ENCODE measurements at regions not wholly inside any gene's neighbourhood (a gene's known extent, or its start where the extent isn't known, plus 50 kb on each side); places are given as distances from the start of the nearest gene placed in this dataset.

- DNase-seq (ENCODE audit: low read depth in 2 of 2), result no peak
- H3K4me2 ChIP-seq (ENCODE audit: extremely low read depth, insufficient read depth, low read length), result no peak overlapping the region
- H3K4me3 ChIP-seq (replicated peaks in 1 of 4; ENCODE audit: control extremely low read depth in 1 of 4, insufficient read depth in 1 of 4, low read depth in 3 of 4, low read length in 4 of 4), result no peak overlapping the region
- no peaks in the 10 kb centered on the region for H3K36me3 ChIP-seq (ENCODE audit: control insufficient read depth, insufficient read depth, low read length)
- no peak overlapping the region for H3K27ac ChIP-seq (ENCODE audit: insufficient read depth, low read length)
- no peak for TF ChIP-seq EZH2 (IDR thresholded peaks at IDR 0.05; ENCODE audit: low read length, missing control alignments)
- TF ChIP-seq, protein P1, sequence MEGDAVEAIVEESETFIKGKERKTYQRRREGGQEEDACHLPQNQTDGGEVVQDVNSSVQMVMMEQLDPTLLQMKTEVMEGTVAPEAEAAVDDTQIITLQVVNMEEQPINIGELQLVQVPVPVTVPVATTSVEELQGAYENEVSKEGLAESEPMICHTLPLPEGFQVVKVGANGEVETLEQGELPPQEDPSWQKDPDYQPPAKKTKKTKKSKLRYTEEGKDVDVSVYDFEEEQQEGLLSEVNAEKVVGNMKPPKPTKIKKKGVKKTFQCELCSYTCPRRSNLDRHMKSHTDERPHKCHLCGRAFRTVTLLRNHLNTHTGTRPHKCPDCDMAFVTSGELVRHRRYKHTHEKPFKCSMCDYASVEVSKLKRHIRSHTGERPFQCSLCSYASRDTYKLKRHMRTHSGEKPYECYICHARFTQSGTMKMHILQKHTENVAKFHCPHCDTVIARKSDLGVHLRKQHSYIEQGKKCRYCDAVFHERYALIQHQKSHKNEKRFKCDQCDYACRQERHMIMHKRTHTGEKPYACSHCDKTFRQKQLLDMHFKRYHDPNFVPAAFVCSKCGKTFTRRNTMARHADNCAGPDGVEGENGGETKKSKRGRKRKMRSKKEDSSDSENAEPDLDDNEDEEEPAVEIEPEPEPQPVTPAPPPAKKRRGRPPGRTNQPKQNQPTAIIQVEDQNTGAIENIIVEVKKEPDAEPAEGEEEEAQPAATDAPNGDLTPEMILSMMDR (conservative IDR thresholded peaks at IDR 0.05 in 1 of 2, IDR thresholded peaks at IDR 0.05 in 1 of 2; ENCODE audit: low read depth in 1 of 2, low read length in 2 of 2), result no peak
- H3K9me3 ChIP-seq (ENCODE audit: control insufficient read depth, insufficient read depth, low read depth, low read length), result no peaks in the 10 kb centered on the region
- no peaks in the 10 kb centered on the region for H4K20me1 ChIP-seq (ENCODE audit: control insufficient read depth, extremely low read depth, insufficient read depth, low read length)
- no peak overlapping the region for H2AFZ ChIP-seq (ENCODE audit: low read length)
- no peak overlapping the region for H3K9ac ChIP-seq (ENCODE audit: insufficient read depth, low read length)
- no peaks in the 10 kb centered on the region for H3K79me2 ChIP-seq (ENCODE audit: control insufficient read depth, insufficient read depth, low read length)
- H3K27me3 ChIP-seq (ENCODE audit: control insufficient read depth, insufficient read depth, low read length), result no peaks in the 10 kb centered on the region
- no peaks in the 10 kb centered on the region for H3K4me1 ChIP-seq (ENCODE audit: control insufficient read depth, extremely low read depth, insufficient read depth, low read length)
Observed at GRCh38 chr11:114811971-114812370, 133.6 kb downstream of the NXPE2 start.

DNA sequence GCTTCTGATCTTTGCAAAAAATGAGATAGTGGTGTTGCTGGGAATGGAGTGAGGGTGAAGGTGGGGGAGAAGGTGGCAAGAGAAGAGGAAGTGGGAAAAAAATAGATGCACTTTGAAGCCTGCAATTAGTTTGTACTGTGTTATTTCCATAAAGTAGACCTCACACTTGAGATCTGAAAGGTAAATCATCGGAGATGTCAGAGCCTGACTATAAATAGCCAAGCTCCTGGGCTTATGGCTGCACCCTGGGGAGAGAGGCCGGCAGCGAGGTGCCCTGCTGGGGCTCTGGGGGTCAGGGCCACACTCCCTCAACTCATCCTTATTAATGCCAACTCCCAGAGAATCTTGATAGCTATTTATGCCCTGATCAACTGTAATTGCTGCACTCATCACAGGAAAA is 134.4 kb downstream of the NXPE2 start:
- Histone ChIP-seq H3K9me3 (ENCODE audit: control insufficient read depth, insufficient read depth, low read depth, low read length) (no peaks in the 10 kb centered on the region), H3K79me2 (ENCODE audit: control insufficient read depth, insufficient read depth, low read length) (no peaks in the 10 kb centered on the region), H3K4me1 (ENCODE audit: control insufficient read depth, extremely low read depth, insufficient read depth, low read length) (no peaks in the 10 kb centered on the region), H3K36me3 (ENCODE audit: control insufficient read depth, insufficient read depth, low read length) (no peaks in the 10 kb centered on the region), H3K27ac (ENCODE audit: insufficient read depth, low read length) (no peak overlapping the region), H3K9ac (ENCODE audit: insufficient read depth, low read length) (no peak overlapping the region), H4K20me1 (ENCODE audit: control insufficient read depth, extremely low read depth, insufficient read depth, low read length) (no peaks in the 10 kb centered on the region), H3K27me3 (ENCODE audit: control insufficient read depth, insufficient read depth, low read length) (no peaks in the 10 kb centered on the region), H2AFZ (ENCODE audit: low read length) (no peak overlapping the region), H3K4me3 (replicated peaks in 1 of 4; ENCODE audit: control extremely low read depth in 1 of 4, insufficient read depth in 1 of 4, low read depth in 3 of 4, low read length in 4 of 4) (no peak overlapping the region), H3K4me2 (ENCODE audit: extremely low read depth, insufficient read depth, low read length) (no peak overlapping the region)
- no peak for DNase-seq (ENCODE audit: low read depth in 2 of 2)
- TF ChIP-seq, protein P1 (conservative IDR thresholded peaks at IDR 0.05 in 1 of 2, IDR thresholded peaks at IDR 0.05 in 1 of 2; ENCODE audit: low read depth in 1 of 2, low read length in 2 of 2), result no peak
- no peak for TF ChIP-seq EZH2 (IDR thresholded peaks at IDR 0.05; ENCODE audit: low read length, missing control alignments)

DNA sequence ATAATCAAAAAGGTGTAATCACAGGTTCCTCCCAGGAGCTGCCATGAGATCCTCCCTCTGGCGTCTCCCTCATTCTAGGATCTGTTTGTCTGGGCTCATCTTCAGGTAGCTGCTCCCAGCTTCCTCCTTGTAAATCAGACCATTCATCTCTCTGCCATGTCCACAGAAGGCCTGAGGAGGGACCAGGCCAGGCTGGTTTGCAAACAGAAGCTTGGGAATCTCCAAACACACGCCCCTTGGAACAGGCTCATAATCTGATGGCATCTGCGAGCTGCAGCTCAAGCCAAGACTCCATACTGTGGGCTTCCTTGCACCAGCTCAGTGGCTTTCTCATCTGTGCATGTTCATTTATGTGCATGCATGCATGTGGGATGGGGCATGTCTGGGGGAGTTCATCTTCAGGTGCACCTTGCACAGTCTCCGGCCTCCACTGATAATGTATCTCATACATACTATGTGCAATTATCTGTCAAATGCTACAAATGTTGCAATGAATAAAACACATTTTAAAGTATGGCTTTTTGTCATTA is 134.9 kb downstream of the NXPE2 start:
- Histone ChIP-seq H3K36me3 (ENCODE audit: control insufficient read depth, insufficient read depth, low read length) (no peaks in the 10 kb centered on the region), H3K27me3 (ENCODE audit: control insufficient read depth, insufficient read depth, low read length) (no peaks in the 10 kb centered on the region), H3K9me3 (ENCODE audit: control insufficient read depth, insufficient read depth, low read depth, low read length) (no peaks in the 10 kb centered on the region), H3K4me2 (ENCODE audit: extremely low read depth, insufficient read depth, low read length) (no peak overlapping the region), H3K9ac (ENCODE audit: insufficient read depth, low read length) (no peak overlapping the region), H2AFZ (ENCODE audit: low read length) (no peak overlapping the region), H3K4me3 (replicated peaks in 1 of 4; ENCODE audit: control extremely low read depth in 1 of 4, insufficient read depth in 1 of 4, low read depth in 3 of 4, low read length in 4 of 4) (no peak overlapping the region), H3K27ac (ENCODE audit: insufficient read depth, low read length) (no peak overlapping the region), H4K20me1 (ENCODE audit: control insufficient read depth, extremely low read depth, insufficient read depth, low read length) (no peaks in the 10 kb centered on the region), H3K79me2 (ENCODE audit: control insufficient read depth, insufficient read depth, low read length) (no peaks in the 10 kb centered on the region), H3K4me1 (ENCODE audit: control insufficient read depth, extremely low read depth, insufficient read depth, low read length) (no peaks in the 10 kb centered on the region)
- TF ChIP-seq, protein P1 (conservative IDR thresholded peaks at IDR 0.05 in 1 of 2, IDR thresholded peaks at IDR 0.05 in 1 of 2; ENCODE audit: low read depth in 1 of 2, low read length in 2 of 2), result no peak
- TF ChIP-seq EZH2 (IDR thresholded peaks at IDR 0.05; ENCODE audit: low read length, missing control alignments), result no peak
- no peak for DNase-seq (ENCODE audit: low read depth in 2 of 2)
